ENCODE measurements at regions not wholly inside any gene's neighbourhood (a gene's known extent, or its start where the extent isn't known, plus 50 kb on each side); places are given as distances from the start of the nearest gene placed in this dataset.
"Not testable (repeated sequence)": the region's sequence is repeated elsewhere in the genome, so short reads cannot be mapped to it uniquely, and the experiment has no call there.

- DNase-seq (ENCODE audit: low read depth, low spot score) = peak; percentile 38
These were observed 284.3 kb downstream of the RWDD3 start for GRCh38 chr1:95518310-95518709.

GRCh38 chr1:95520390-95520789 is 286.4 kb downstream of the RWDD3 start:
- DNase-seq (ENCODE audit: low read depth, low spot score) = no peak

- DNase-seq (ENCODE audit: low read depth, low spot score) = peak; percentile 12
These were observed 298.3 kb downstream of the RWDD3 start for GRCh38 chr1:95532335-95532734.

- no peak for DNase-seq (ENCODE audit: low read depth, low spot score)
These were observed 301.0 kb downstream of the RWDD3 start for GRCh38 chr1:95534985-95535384.

GRCh38 chr1:95535614-95536013 is 301.6 kb downstream of the RWDD3 start:
- DNase-seq (ENCODE audit: low read depth, low spot score) = no peak

GRCh38 chr1:95536501-95536900 is 302.5 kb downstream of the RWDD3 start:
- DNase-seq (ENCODE audit: low read depth, low spot score) = no peak

GRCh38 chr1:95537176-95537575 is 303.2 kb downstream of the RWDD3 start:
- DNase-seq (ENCODE audit: low read depth, low spot score) = no peak

GRCh38 chr1:95538242-95538641 is 304.2 kb downstream of the RWDD3 start:
- not testable (repeated sequence) for DNase-seq (ENCODE audit: low read depth, low spot score)

GRCh38 chr1:95542936-95543335 is 308.9 kb downstream of the RWDD3 start:
- no peak for DNase-seq (ENCODE audit: low read depth, low spot score)

- no peak for DNase-seq (ENCODE audit: low read depth, low spot score)
These were observed 313.0 kb downstream of the RWDD3 start for GRCh38 chr1:95547005-95547404.

- no peak for DNase-seq (ENCODE audit: low read depth, low spot score)
These were observed 314.2 kb downstream of the RWDD3 start for GRCh38 chr1:95548211-95548610.

- DNase-seq (ENCODE audit: low read depth, low spot score) = no peak
These were observed 317.2 kb downstream of the RWDD3 start for GRCh38 chr1:95551201-95551600.

GRCh38 chr1:95553595-95553994 is 319.6 kb downstream of the RWDD3 start:
- no peak for DNase-seq (ENCODE audit: low read depth, low spot score)

- DNase-seq (ENCODE audit: low read depth, low spot score) = no peak
These were observed 320.4 kb downstream of the RWDD3 start for GRCh38 chr1:95554408-95554807.

GRCh38 chr1:95558791-95559190 is 324.8 kb downstream of the RWDD3 start:
- no peak for DNase-seq (ENCODE audit: low read depth, low spot score)

- DNase-seq (ENCODE audit: low read depth, low spot score) = no peak
These were observed 327.3 kb downstream of the RWDD3 start for GRCh38 chr1:95561346-95561745.

- no peak for DNase-seq (ENCODE audit: low read depth, low spot score)
These were observed 328.2 kb downstream of the RWDD3 start for GRCh38 chr1:95562230-95562629.

GRCh38 chr1:95572002-95572401 is 338.0 kb downstream of the RWDD3 start:
- no peak for DNase-seq (ENCODE audit: low read depth, low spot score)

GRCh38 chr1:95572962-95573361 is 339.0 kb downstream of the RWDD3 start:
- no peak for DNase-seq (ENCODE audit: low read depth, low spot score)

GRCh38 chr1:95575291-95575690 is 341.3 kb downstream of the RWDD3 start:
- DNase-seq (ENCODE audit: low read depth, low spot score) = no peak

- DNase-seq (ENCODE audit: low read depth, low spot score) = no peak
These were observed 344.5 kb downstream of the RWDD3 start for GRCh38 chr1:95578462-95578861.

- no peak for DNase-seq (ENCODE audit: low read depth, low spot score)
These were observed 348.2 kb downstream of the RWDD3 start for GRCh38 chr1:95582191-95582590.

GRCh38 chr1:95582746-95583145 is 348.7 kb downstream of the RWDD3 start:
- peak; percentile 25 for DNase-seq (ENCODE audit: low read depth, low spot score)

- DNase-seq (ENCODE audit: low read depth, low spot score) = no peak
These were observed 349.7 kb downstream of the RWDD3 start for GRCh38 chr1:95583661-95584210.
